MM.1S (cell line): ENCODE measurements at regions not wholly inside any gene's neighbourhood (a gene's known extent, or its start where the extent isn't known, plus 50 kb on each side); places are given as distances from the start of the nearest gene placed in this dataset.

ENCODE experiments used
- DNase-seq: peaks from one replicate; pipeline ENCODE4 v3.0.0-alpha.2; 2015
- H2AFZ ChIP-seq: fragments of 300-600 bp; sonication (generic); 2 replicates; pipeline ENCODE4 v1.6.0; 2016; ENCODE audit warnings: antibody characterized with exemption, low read length
- H3F3A ChIP-seq: fragments of 300-600 bp; sonication (generic); 2 replicates; pipeline ENCODE4 v1.6.1; 2016; ENCODE audit warnings: mild to moderate bottlenecking, antibody characterized with exemption, low read length, moderate library complexity, mixed read lengths; ENCODE audit not compliant: insufficient read depth
- H3K27ac ChIP-seq: fragments of 300-600 bp; sonication (generic); 2 replicates; pipeline ENCODE4 v1.5.1; 2016; ENCODE audit warnings: mild to moderate bottlenecking, low read length
- H3K27me3 ChIP-seq: fragments of 300-600 bp; sonication (generic); replicated peaks from 2 replicates; pipeline ENCODE4 v1.6.0; 2016; ENCODE audit warnings: low read length; ENCODE audit not compliant: insufficient read depth
- H3K36me3 ChIP-seq: fragments of 300-600 bp; sonication (generic); replicated peaks from 2 replicates; pipeline ENCODE4 v1.6.1; 2016; ENCODE audit warnings: mild to moderate bottlenecking, low read length, mixed read lengths; ENCODE audit not compliant: insufficient read depth
- H3K4me1 ChIP-seq: fragments of 300-600 bp; sonication (generic); 2 replicates; pipeline ENCODE4 v1.6.1; 2016; ENCODE audit warnings: low read length, mixed read lengths
- H3K4me2 ChIP-seq: fragments of 300-600 bp; sonication (generic); 2 replicates; pipeline ENCODE4 v1.6.0; 2016; ENCODE audit warnings: low read depth, low read length
- H3K4me3 ChIP-seq: fragments of 300-600 bp; sonication (generic); 2 replicates; pipeline ENCODE4 v1.5.1; 2016; ENCODE audit warnings: low read length, mixed read lengths
- H3K79me2 ChIP-seq: fragments of 300-600 bp; sonication (generic); 2 replicates; pipeline ENCODE4 v1.6.1; 2016; ENCODE audit warnings: mixed run types, low read length, mixed read lengths
- H3K9ac ChIP-seq: fragments of 300-600 bp; sonication (generic); 2 replicates; pipeline ENCODE4 v1.6.1; 2016; ENCODE audit warnings: low read length, mixed read lengths
- H3K9me2 ChIP-seq: fragments of 300-600 bp; sonication (generic); replicated peaks from 2 replicates; pipeline ENCODE4 v1.6.1; 2016; ENCODE audit warnings: mild to moderate bottlenecking, low read length, mixed read lengths; ENCODE audit not compliant: insufficient read depth
- H3K9me3 ChIP-seq: fragments of 300-600 bp; sonication (generic); replicated peaks from 2 replicates; pipeline ENCODE4 v1.6.1; 2016; ENCODE audit warnings: mild to moderate bottlenecking, low read length, mixed read lengths; ENCODE audit not compliant: insufficient read depth
- H4K20me1 ChIP-seq: fragments of 300-600 bp; sonication (generic); 2 replicates; pipeline ENCODE4 v1.6.1; 2016; ENCODE audit warnings: mild to moderate bottlenecking, low read length, moderate library complexity, mixed read lengths; ENCODE audit not compliant: insufficient read depth
- EZH2 ChIP-seq: fragments of 300-600 bp; sonication (generic); optimal IDR thresholded peaks from 2 replicates; pipeline ENCODE3; 2017; ENCODE audit warnings: low read depth, mild to moderate bottlenecking, antibody characterized with exemption, low read length, mixed read lengths
- EZH2phosphoT487 ChIP-seq: fragments of 300-600 bp; sonication (generic); IDR thresholded peaks from 2 replicates; pipeline ENCODE4 v1.6.1; 2018; ENCODE audit warnings: antibody characterized with exemption, low read length
- TF ChIP-seq, protein P1 (sequence below): fragments of 300-600 bp; sonication (generic); IDR thresholded peaks from 2 replicates; pipeline ENCODE4 v1.5.1; 2016; ENCODE audit warnings: antibody characterized with exemption, low read length, mixed read lengths

DNA sequence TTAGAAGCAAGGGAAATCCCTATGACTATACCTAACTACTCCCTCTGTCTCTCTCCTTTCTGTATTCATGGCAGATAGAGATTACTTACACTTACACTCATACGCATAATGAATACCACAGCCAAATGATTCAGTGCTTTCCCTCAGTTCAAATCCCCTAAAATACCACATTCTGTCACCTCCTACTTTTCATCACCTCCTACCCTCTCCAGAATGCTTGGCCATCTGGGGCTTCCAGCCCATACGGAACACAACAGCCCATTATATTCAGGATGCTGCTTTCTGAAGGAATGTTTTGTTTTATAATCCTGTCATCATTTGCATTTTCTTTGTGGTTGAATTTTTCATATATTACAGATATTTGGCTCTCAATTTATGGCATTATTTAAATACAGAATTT is 361.6 kb downstream of the GRIA2 start:
- H3K9me2 ChIP-seq: no peaks in the 10 kb centered on the region
- no peak for DNase-seq
- H4K20me1 ChIP-seq: no peaks in the 10 kb centered on the region
- no peak overlapping the region for H3K9ac ChIP-seq
- no peak overlapping the region for H2AFZ ChIP-seq
- no peaks in the 10 kb centered on the region for H3K4me1 ChIP-seq
- no peaks in the 10 kb centered on the region for H3K9me3 ChIP-seq
- H3F3A ChIP-seq: no peaks in the 10 kb centered on the region
- H3K4me3 ChIP-seq: no peak overlapping the region
- H3K4me2 ChIP-seq: no peak overlapping the region
- H3K36me3 ChIP-seq: no peaks in the 10 kb centered on the region
- H3K27ac ChIP-seq: no peak overlapping the region
- H3K79me2 ChIP-seq: no peaks in the 10 kb centered on the region
- TF ChIP-seq EZH2phosphoT487: no peak
- TF ChIP-seq, protein P1, sequence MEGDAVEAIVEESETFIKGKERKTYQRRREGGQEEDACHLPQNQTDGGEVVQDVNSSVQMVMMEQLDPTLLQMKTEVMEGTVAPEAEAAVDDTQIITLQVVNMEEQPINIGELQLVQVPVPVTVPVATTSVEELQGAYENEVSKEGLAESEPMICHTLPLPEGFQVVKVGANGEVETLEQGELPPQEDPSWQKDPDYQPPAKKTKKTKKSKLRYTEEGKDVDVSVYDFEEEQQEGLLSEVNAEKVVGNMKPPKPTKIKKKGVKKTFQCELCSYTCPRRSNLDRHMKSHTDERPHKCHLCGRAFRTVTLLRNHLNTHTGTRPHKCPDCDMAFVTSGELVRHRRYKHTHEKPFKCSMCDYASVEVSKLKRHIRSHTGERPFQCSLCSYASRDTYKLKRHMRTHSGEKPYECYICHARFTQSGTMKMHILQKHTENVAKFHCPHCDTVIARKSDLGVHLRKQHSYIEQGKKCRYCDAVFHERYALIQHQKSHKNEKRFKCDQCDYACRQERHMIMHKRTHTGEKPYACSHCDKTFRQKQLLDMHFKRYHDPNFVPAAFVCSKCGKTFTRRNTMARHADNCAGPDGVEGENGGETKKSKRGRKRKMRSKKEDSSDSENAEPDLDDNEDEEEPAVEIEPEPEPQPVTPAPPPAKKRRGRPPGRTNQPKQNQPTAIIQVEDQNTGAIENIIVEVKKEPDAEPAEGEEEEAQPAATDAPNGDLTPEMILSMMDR: no peak
- no peak for TF ChIP-seq EZH2
- no peaks in the 10 kb centered on the region for H3K27me3 ChIP-seq

DNA sequence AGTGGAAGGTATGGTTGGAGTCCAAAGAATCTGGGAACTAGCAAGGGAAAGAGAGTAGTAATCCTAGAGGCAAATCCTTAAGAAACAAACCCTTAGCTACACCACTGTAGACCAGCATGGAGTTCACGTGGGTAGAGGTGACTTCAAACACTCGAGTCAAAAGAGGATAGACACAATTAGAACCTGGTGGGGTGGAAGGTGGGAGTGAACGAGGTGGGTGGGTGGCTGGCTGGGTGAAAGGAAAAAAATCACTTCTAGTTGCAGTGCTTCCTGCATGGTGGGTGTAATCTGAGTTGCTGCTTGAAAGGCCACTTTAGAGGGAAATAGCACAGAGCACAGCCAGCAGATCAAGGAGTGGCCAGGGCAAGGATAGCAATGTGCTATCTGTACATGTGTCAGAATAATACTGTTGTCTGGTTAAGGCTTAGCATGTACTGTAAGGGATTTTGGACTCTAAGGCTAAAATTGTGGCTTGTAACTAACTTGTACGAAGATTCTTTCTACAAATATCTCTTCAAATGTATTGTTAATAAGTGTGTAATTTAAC is 356.2 kb downstream of the GRIA2 start:
- DNase-seq: no peak
- no peak overlapping the region for H2AFZ ChIP-seq
- no peak overlapping the region for H3K4me3 ChIP-seq

DNA sequence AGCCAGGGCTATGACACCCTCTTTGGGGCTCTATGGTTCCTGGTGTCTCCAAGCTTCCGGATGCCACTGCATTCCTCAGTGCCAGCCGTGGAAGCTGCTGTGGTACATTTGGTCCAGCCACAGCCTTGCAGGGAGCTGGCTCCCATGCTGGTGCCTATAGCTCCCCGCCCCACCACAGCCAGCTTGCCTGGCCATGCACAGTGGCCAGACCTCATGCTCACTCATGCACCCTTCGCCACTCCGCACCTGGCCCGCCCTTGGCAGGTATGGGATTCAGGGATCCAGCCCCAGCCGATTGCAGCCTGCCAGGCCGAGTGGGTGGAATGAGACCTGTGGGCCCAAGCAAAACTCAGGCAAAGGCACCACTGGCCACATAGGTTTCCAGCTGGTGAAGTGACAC is 354.8 kb downstream of the GRIA2 start:
- no peaks in the 10 kb centered on the region for H3F3A ChIP-seq
- no peak overlapping the region for H3K4me2 ChIP-seq
- H3K4me1 ChIP-seq: no peaks in the 10 kb centered on the region
- no peak for DNase-seq
- no peak overlapping the region for H3K9ac ChIP-seq
- TF ChIP-seq EZH2: no peak
- H3K79me2 ChIP-seq: no peaks in the 10 kb centered on the region
- no peak overlapping the region for H3K27ac ChIP-seq
- no peak overlapping the region for H2AFZ ChIP-seq
- no peaks in the 10 kb centered on the region for H3K27me3 ChIP-seq
- H3K4me3 ChIP-seq: no peak overlapping the region
- H3K9me3 ChIP-seq: no peaks in the 10 kb centered on the region
- H3K9me2 ChIP-seq: no peaks in the 10 kb centered on the region
- no peaks in the 10 kb centered on the region for H4K20me1 ChIP-seq
- no peaks in the 10 kb centered on the region for H3K36me3 ChIP-seq

More for the DNA sequence above, 356.2 kb downstream of the GRIA2 start:
- Histone ChIP-seq H3K27ac (no peak overlapping the region), H4K20me1 (no peaks in the 10 kb centered on the region), H3K9me3 (no peaks in the 10 kb centered on the region), H3K27me3 (no peaks in the 10 kb centered on the region), H3F3A (no peaks in the 10 kb centered on the region), H3K79me2 (no peaks in the 10 kb centered on the region), H3K36me3 (no peaks in the 10 kb centered on the region), H3K4me1 (no peaks in the 10 kb centered on the region), H3K4me2 (no peak overlapping the region), H3K9ac (no peak overlapping the region), H3K9me2 (no peaks in the 10 kb centered on the region)
- TF ChIP-seq EZH2phosphoT487 (no peak), EZH2 (no peak)
- TF ChIP-seq, protein P1: no peak

DNA sequence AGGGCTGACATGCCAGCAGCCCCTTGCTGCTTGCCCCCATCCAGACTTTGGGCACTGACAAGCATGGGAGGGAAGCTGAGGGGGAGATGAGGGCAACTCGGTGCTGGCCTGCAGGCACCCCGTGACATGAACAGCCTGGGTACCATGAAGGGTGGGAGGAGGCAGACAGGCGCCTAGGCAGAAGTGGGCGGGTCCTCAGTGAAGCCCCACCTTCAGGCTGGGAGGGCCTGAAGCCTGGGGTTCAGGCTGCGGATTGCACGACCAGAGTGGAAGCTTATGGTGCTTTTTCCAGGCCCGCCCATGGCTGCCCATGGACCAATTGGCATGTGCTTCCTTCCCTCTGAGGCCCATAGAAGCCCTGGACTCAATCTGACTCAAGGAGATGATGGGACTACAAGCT is 354.1 kb downstream of the GRIA2 start:
- H3K9me2 ChIP-seq: no peaks in the 10 kb centered on the region
- H3F3A ChIP-seq: no peaks in the 10 kb centered on the region
- TF ChIP-seq EZH2phosphoT487 (no peak), EZH2 (no peak)
- TF ChIP-seq, protein P1: no peak
- H3K4me1 ChIP-seq: no peaks in the 10 kb centered on the region
- H2AFZ ChIP-seq: no peak overlapping the region
- H4K20me1 ChIP-seq: no peaks in the 10 kb centered on the region
- H3K27me3 ChIP-seq: no peaks in the 10 kb centered on the region
- no peaks in the 10 kb centered on the region for H3K36me3 ChIP-seq
- no peaks in the 10 kb centered on the region for H3K79me2 ChIP-seq
- no peak for DNase-seq
- no peak overlapping the region for H3K9ac ChIP-seq
- no peaks in the 10 kb centered on the region for H3K9me3 ChIP-seq
- no peak overlapping the region for H3K27ac ChIP-seq
- no peak overlapping the region for H3K4me2 ChIP-seq
- H3K4me3 ChIP-seq: no peak overlapping the region
